Activated CD8-positive, alpha-beta memory T cell treated with anti-CD3 and anti-CD28 coated beads for 4 hours (primary cell): ENCODE measurements at regions not wholly inside any gene's neighbourhood (a gene's known extent, or its start where the extent isn't known, plus 50 kb on each side); places are given as distances from the start of the nearest gene placed in this dataset.

Experiments
- DNase-seq, 2 donors: peaks; one replicate each; pipeline ENCODE4 v3.0.0-alpha.2; 2020; ENCODE audit warnings: low read depth in 2 of 2

DNA sequence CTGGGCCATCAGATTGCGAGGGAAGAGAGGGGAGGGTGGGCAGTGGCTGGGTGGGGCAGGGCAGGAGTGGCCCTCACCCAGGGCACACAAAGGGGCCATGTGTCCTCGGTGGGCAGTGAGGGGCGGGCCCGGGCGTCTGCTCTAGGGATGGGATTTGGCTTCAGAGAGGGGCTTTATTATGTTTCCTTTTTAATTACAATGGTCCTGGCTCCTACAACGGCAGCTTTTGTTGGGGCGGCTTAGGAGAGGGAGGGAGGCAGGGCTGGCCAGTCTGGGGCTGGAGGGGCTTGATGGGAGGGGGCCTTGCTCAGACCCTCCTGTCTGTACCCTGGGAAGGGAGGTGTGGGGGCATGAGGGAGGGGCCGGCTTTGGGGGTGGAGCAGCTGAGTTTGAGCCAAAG, 102.8 kb upstream of the WNT4 start:
- DNase-seq = no peak

DNA sequence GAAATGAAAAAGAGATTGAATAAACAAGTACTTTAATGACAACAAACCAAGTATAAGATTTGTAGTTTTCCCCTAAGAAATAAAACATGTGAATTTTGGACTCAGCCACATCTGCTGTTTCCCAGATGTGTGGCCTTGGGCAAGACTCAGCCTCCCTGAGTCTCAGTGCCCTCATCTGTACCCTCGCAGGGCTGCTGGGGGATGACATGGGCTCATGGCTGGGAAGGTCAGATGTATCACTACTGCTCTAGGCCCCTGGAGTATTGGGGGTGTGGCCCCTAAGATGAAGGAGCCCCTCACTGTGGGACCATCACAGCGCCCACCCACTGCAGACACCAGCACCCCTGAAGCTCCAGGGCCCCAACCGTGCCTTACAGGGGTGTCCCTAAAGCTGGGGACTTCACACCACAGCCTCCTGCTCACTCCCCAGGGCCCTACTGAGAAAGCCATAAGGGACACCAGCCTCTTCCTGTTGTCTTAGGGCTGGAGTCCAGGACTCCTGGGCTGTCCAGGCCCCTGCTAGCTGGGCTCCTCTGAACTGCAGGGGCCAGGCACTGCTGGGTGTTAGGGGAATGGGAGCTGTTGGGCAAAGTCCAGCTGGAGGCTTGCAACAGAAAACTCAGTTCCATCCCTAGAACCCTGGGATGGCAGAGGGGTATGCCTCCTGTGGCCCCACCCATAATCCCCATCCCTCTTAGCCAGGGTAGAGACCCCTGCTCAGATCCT, 104.0 kb upstream of the WNT4 start:
- DNase-seq = no peak

DNA sequence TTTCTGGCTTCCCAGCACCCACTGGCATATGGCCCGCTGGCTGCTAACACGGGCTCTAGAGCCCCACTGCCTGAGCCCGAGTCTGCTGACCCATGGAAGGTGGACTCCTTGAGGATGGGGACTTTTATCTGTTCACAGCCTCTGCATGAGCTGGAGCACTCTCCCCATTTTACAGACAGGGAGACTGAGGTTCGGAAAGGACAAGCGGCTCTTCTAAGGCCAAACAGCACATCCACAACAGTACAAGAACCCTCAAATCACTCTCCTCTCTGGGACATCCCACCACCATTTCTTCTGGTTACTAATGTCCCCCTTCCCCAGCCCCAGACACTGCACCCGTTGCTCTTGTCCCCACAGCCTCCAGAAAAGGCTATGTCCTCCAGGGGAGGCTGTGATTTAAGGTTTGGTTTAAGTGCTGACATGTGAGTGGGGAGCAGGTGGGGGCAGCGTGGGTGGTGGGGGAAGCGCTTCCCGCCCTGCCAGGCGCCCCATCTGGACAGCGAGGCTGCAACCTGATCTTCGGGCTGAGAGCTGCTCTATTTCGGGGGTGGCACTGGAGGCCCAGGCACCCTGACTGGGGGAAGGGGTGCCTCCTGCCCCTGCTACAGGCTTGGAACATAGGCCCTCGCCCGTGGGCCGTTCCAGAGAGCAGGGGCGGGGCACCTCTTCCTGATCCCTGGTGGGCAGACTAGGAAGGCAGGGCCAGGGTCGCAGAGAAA, 104.8 kb upstream of the WNT4 start:
- DNase-seq = no peak

DNA sequence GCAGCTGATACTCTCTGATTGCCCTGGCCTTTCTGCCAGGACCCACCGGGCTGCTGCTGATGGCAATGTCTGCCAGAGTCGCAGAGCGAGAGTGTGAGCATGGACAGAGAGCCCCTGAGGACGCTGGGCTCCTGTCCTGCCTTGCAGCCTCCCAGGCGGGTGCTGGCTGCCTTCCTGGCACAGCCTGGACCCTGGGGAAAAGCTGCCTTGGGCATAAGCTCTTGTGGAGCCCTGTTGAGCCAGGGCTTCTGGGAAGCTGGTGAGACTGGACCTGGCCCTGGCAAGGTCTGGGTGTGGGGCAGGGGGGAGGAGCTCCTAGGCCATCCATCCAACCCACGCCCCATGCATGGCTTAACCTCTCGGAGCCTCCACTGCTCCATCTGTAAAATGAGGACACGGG, 105.8 kb upstream of the WNT4 start:
- no peak for DNase-seq

DNA sequence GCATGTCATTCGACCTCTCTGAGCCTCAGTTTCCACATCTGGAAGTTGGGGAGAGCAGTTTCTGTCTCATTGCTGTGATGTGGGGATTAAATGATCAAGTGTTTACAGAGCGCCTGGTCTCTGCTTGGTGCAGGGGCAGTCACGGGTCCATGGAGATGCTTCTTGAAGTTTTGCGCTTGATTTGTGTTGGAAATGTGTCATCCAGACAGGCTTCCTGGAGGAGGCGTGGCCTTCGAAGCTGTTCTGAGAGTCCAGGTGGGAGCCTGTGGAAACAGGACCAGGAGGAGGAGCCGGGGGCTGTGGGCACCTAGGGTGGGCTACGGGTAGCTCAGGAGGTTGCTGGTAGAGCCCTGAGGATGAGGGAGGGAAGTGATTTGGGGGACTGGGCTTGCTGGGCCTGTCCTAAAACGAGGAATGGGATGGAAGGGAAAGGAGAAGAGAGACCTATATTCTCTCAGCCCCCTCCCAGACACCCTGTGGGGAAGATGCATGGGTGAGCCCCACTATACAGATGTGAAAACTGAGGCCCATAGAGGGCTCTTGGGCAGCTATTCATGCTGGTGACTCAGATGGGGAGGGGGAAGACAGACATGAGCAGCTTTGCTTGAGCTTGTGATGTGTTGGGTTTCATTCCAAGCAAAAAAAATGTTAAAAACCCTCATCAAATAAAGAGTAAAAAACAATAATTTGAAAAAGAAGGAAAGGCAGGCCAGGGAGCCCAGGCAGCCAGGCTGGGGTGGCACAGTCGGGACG, 107.2 kb upstream of the WNT4 start:
- no peak for DNase-seq

DNA sequence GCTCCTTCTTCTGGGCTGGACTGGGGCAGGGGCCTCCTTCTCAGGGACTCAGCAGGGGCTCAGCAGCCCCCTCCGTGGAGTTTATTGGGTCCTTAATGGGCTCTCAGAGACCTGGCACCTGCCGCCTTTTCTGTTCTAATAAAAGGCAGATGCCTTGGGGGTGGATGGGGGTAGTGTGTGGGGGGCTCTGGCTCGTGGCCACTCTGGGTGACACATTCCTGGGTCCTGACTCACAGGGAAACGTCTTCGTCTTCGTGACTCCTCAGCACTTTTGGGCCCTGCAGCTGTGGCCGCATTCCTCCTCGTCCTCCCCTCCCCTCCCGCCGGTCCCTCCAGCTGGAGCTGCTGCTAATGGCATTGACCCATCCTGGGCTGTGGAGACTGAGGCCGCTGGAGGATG, 107.8 kb upstream of the WNT4 start:
- DNase-seq = no peak

DNA sequence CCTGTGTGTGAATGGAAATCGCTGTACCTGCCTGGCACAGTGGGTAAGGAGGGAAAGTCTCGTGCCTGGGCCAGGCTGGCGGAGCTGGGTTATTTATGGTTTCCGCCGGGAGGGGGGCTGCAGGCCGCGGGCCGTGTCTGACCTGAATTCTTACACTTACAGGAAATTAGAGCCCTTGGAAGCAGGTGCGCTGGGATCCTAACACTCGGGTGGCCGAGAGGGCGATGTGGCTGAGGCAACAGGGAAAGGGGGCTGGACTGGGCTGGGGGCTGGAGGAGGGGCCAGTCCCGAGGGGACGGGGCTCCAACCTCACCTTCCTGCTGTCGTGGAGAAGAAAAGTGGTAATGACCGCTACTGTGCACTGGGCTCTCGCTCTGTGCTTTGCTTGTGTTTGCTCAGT, 109.4 kb upstream of the WNT4 start:
- no peak for DNase-seq

DNA sequence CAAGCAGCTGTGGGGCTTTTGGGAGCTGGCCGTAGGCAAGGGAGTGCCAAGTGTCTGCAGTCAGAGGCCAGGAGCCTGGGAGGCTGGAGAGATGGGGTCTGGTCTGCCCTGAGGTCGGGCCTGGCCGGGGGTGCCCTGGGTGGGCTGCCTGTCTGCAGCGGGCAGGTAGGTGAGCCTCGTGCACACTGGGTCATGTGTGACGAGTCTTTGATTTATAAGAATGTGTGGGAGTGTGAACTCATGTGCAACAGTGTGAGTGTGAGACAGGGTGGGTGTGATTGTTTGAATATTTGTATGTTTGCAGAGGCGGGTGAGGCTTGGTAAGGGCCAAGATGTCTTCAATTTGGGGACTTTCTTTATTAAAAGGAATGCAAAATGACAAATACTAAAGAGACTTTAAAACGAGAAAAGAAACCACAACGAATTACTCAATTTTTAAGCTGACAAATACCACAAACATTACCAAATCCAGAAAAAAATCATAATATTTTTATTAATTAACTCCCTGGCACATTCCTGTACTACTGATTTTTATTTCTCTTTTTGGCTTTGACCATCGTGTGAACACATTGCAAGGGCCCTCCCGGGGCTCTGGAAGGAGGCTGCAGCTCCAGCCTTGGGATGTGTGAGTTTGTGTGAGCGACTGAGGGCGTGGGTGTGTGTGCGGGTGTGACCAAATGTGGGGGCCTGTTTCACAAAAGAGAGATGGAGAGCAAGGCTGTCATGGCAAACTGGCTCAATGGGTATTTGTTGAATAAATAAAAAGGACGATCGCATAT, 110.3 kb upstream of the WNT4 start:
- DNase-seq = no peak

DNA sequence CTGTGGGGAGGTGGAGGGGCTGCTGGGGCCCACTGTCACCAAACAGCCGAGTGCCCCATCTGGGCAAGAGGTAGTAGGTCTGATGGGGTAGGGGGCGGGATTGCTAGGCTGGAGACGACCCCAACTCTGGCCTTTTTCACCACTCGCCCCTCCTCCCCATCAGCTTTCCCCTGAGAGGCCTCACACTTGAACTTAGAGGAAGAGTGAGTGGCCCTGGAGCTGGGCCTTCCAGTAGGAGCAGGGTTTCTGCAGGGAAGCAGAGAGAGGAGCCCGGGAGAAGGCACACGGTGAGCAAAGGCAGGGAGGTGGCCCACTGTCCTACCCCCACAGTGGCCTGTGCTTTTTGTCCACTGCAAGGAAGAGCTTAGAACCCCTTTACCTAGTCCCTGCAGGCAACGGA, 111.9 kb upstream of the WNT4 start:
- no peak for DNase-seq

DNA sequence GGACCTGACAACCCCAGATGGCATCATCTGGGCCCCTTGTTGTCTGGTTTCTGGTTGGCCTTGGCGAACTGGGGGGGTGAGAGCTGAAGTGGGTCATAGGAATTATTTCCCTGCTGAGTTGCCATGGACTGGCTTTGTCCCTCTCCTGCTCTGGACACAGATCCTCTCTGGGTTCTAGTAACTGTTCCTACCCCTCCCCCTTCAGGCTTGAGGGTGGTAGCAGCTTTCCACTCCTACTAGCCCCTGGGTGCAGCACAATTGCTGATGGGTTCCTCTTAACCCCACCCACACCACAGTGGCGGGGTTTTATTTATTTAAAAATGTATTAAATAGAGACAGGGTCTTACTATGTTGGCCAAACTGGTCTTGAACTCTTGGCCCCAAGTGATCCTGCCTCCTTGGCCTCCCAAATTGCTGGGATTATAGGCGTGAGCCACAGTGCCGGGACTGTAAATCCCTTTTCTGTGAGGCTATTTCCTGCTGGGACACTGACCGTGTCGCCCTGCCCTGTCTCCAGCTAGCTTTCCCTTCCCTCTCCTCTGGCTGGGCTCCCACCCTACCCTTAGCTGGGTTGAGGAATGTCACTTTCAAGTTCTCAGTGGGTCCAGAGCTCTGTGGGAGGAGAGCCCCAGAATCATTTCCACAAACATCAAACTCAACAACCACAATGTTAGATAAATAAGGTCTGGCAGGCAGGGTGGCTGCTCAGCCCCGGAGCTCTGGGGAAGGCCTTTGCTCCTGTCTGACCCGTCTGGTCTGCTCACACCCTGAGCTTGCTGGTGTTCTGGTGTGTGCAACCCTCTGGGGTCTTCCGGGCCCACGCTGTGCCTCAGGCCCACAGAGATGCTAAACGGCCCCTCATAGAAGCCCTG, 112.7 kb upstream of the WNT4 start:
- no peak for DNase-seq

DNA sequence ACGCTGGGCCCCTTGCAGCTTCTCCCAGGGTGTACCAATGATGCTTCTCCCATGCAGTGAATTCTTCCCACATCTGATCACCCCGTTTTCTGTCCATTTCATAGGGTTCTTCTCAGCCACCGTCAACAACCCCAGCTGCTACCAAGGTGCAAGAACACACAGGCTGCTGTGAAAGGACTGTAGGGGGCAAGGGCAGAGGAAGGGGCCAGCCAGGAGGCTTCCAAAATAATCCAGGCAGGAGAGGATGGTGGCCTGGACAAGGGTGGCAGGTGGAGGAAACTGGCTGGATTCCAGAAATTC, 113.3 kb upstream of the WNT4 start:
- no peak for DNase-seq

DNA sequence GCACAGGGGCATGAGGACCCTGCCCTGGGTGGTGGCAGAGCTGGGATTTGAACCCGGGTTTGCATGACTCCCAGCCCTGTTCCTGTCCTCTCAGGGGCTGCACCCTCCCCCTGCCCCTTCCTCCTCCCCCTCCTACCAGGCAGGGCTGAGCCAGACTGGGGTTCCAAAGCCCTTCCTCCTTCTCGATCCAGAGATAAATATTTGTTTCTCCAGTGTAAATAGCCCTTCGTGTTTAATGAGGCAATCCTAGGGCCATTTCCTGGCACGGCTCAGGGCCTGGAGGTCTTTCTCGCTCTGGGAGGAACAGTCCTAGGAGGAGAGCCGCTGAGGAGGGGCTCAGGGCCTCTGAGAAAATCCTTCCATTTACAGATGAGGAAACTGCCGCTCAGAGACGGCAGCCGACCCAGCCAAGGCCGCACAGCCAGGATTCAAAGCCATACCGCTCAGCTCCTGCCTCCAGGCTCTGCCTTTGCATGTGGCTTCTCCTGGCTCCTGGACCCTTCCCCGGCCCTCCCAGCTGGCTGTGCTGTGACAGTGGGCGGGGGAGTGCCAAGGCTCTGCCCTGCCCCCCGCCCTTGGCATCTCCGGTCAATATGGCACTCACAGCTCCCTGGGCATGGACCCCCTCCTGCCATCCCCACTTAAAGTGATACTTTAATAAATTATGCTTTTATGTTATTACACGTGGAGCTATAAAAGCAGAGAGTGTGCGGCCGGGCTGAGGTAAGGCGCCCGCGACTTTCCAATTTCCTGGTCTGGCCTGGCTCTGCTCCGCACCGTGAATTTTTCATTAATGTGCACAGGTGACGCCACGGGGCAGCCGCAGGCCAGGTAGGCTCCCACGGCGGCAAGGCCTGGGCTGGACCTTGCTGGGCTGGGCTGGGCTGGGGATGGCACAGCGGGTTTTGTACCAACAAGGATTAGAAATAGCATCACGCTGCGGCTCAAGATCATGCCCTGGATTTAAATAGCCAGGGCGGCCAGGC, 114.7 kb upstream of the WNT4 start:
- no peak for DNase-seq

DNA sequence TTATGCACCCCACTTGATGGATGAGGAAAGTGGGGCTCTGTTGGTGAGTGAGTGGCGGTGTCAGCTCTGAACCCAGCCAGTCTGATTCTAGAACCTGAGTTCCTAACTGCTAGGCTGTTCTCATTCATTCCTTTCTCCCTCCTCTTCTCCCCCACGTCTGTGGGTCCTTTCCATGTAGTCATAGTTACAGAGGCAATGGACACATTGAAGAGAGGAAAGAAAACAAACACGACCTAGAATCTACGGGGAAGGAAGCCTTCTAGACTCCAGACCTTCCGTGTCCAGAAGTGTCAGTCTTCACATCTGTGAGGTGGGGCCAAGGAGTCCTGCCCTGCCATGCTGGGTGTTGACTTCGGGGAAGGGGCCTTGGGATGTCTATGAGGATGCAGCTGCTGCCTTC, 115.8 kb upstream of the WNT4 start:
- DNase-seq = no peak

DNA sequence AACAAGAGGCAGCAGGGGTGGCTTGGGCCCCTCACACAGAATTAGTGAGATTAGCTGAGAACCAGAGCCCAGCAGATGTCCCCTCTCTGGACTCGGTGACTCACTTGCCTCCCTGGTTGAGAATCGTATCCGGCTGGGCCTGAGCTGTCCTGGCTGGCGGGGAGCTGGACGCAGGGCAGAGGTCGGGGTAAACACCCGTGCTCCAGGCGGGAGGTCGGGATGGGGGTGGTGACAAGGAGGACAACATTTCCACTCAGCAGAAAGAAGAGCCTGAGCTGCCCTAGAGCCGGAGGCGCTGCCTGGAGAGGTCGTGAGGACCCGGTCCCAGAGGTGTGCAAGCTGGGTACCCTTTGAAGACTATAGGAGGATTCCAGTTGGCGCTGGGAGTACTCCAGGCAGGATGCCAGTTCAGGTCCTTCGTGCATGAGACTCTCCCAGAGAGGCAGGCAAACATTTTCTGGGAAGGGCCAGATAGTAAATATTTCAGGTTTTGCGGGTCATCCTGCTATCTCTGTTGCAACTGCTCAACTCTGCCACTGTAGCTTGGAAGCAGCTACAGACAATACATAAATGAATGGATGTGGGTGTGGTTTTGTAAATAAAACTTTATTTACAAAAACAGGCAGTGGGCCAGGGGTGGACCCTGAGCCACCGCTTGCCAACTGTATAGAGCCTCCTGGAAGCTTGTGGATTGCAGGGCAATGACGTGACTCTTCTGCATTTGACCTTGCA, 116.8 kb upstream of the WNT4 start:
- DNase-seq = no peak

DNA sequence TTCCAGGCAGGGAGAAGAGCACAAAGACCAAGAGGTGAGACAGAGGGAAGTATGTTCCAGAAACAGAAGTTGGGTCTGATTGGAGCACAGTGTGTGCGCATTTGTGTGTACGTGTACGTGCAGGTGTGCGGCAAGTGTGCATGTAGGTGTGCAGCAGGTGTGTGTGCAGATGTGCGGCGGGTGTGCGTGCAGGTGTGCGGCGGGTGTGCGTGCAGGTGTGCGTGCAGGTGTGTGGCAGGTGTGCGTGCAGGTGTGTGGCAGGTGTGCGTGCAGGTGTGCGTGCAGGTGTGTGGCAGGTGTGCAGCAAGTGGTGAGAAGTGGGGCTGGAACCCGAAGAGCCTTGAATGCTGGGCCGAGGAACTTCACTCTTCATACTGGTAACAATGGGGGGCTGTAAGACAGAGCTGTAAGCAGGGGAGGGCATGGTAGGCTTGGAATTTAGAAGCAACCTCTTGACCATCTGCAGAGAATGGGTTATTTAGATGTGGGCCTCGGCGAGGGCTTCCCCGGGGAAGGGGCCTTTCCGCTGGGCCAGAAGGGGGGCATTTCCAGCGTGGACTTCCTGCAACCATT, 118.0 kb upstream of the WNT4 start:
- no peak for DNase-seq

DNA sequence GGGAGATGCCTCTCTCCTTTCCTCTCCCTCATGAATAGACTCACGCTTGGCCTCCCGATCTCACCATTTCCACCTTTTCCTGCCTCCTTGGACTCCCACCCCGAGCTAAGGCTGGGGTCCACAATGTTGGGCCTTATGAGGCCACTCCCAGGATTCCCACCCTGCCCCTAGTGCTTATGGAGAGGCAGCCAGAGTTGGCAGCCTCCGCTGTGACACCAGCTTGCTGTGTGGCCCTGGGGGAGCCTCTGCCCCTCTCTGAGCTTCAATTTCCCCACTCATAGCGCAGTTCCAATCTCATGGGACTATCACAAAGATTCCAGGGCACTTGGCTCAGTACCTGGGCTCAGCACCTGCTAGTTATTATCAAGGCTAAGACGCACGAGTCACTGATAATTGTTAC, 118.7 kb upstream of the WNT4 start:
- DNase-seq = no peak

DNA sequence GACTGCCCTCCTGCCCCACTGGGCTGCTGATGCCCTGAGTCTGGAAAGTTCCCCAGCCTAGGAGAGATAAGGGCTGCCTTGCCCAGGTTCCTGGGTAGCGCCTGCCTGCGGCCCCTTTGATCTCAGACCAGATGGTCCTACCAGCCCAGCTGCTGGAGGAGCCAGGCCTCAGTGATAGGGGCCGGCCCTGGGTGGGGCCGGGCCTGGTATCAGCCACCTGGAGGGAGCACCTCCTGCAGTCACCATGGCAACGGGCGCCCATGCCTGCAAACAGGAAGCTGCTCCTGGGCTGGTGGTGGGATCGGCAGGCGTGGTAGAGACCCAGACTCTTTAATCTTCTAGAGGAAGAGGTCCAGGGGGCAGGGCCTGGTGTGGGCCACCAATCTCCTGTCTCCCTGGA, 119.7 kb upstream of the WNT4 start:
- DNase-seq = no peak

DNA sequence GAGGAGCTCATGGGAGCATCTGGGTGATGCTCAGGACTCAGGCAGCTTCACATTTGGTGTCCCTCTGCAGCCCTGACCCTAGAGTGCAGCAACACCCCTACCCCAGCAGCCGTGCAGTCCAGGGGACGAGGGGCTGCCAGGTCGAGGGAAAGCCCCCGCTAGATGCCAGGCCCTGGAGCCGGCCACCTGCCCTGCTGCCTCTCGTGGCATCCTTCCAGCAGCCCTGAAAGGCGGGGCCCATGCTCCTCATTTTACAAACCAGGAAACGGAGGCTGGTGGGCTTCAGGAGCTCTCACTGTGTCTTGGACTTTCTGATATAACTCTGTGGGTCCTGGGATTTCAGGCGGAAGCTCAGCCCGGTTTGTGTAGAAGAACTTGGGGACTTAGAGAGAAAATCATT, 120.5 kb upstream of the WNT4 start:
- no peak for DNase-seq
